ENCODE measurements at regions not wholly inside any gene's neighbourhood (a gene's known extent, or its start where the extent isn't known, plus 50 kb on each side); places are given as distances from the start of the nearest gene placed in this dataset.

DNA sequence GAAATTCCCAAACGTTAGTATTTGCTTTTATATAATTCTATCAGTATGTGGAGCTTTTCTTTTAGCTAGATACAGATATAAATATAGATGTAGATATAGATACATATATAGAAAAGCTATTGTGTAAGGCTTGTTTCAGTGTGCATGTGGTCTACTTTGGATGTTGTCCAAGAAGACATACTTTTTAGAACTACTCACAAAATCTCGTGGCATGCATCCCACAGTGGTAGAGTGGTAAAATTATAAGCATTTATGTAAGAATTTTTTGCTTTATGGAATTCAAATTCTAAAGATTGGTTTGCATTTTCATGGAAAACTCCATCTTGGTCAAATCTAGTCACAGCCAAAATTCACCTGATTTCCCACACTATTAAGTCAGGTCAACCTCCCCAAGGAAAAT lies 880.4 kb downstream of the EFNB2 start:
- DNase-seq (ENCODE audit: extremely low read depth in 1 of 2, low read depth in 1 of 2): no peak

DNA sequence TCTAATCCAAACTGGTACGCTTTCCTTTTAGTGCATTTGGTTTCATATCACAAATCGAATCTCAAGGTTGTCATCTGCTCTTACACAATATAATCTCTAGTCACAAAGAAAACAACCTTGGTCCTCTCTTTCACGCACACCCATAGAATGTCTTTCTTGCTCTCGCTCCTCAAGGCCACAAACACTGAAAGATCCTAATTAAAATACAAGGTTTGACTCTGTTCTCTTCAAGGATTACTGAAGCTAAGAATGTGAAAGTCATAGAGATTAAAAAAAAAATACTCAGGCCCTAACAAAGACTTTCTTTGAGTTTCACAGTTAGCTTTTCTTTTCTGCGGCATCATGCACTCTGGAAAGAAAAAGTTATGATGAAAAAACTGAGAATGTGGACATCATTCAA lies 891.5 kb downstream of the EFNB2 start:
- no peak for DNase-seq (ENCODE audit: extremely low read depth in 1 of 2, low read depth in 1 of 2)

DNA sequence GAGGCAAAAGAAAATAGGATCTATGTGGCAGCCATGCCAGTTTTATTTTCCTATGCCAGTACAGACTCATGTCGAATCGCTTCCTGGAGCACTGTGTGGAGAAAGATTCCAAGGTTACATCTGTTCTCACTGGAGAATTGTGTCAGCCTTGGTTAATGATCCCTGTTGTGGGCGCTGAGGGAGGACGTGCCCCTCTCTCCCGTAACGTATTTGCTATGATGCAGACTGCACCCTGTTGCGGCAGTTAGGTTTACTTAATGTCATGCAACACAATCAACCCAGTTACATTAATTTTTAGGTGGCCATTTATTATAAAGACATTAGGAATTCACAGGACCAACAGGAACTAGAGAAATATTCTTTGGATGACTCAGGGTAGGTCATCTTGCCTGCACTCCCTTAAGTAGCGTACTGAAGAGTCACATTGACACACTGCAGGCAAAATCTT lies 892.9 kb downstream of the EFNB2 start:
- DNase-seq (ENCODE audit: extremely low read depth in 1 of 2, low read depth in 1 of 2): no peak

DNA sequence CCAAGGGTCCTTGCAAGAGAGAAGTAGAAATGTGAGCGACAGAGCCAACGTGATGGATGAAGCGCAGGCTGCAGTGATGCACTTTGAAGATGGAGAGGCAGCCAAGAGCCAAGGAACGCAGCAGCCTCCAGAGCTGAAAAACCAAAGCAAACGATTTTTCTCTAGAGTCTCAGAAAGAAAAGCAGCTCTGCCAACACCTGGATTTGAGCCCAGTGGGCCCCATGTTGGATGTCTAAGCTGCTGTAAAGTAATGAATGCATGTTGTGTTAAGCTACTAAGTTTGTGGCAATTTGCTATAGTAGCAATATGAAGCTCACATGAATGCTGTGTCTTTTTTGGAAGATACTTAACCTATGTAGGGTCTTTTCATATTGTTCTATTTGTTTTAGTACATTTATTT lies 894.3 kb downstream of the EFNB2 start:
- DNase-seq (ENCODE audit: extremely low read depth in 1 of 2, low read depth in 1 of 2): no peak

DNA sequence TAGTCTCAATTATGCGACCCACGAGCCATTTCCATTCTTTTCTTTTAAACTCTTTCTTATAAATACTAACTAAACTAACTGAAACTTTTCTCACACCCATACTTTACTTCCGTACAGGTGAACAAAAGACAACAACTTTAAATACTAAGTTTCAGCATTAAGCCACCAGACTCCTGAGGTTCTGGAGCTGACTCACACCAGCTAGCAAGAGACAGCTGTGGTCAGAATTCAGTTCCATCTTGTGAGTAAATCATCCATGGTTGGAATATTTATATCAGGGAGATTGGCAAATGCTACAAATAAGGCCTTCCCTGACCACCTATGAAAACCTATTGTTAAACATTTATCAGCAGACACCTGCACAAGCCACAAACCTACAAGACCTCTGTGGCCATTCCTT lies 897.0 kb downstream of the EFNB2 start:
- no peak for DNase-seq (ENCODE audit: extremely low read depth in 1 of 2, low read depth in 1 of 2)

DNA sequence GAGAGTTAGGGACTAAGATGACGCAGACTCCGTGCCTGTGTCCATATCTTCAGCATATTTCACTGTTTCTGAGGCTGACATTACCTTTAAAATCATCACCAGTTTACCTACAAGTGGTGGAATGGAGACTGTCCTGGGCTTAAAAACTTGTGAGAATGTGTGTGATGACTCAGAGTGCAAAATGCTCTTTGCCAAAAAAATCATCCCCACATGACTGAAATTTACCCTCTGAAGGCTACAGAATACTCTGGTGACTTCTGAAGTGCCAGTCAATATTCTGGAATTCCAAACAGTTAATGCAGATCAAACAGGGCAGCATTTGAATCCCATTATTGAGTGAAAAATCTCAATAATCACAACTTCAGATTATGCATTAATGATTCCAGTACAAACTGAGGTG lies 901.4 kb downstream of the EFNB2 start:
- no peak for DNase-seq (ENCODE audit: extremely low read depth in 1 of 2, low read depth in 1 of 2)

DNA sequence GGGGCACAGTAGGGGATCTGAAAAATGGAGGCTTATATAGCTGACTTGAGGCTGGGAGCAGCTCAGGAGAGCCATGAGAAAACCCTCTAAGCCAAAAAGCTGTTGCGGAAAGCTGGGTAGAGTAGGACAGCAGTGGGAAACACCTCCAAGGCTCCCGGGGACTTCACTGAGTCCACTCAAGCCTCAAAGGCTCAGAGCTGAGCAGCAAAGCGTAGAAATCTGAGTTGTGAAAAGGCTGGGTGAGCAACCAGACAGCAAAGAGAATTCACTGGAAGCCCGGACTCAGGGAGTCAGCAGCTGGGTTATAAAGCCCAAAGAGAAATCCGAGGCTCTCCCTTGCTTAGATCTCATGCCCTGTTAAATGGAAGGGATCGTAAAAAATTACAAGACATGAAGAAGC lies 905.0 kb downstream of the EFNB2 start:
- DNase-seq (ENCODE audit: extremely low read depth in 1 of 2, low read depth in 1 of 2): no peak

DNA sequence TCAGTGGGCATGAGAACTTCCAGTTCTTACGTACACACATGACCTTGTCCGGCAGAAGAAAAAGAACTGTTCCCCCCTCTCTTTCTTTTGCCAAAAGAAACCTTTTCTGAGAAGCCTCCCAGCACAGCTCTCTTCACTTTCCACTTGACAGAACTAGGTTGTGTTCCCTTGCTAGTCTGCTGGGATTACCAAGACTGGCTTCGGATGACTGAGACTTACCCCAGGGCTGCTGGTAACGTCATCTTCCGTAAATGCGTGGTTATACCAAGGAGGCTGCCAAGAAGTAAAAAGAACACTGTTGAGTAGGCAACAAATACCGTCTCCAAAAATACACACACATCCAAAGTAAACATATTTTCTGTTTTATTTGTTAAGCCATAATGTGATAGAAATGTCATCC lies 908.2 kb downstream of the EFNB2 start:
- no peak for DNase-seq (ENCODE audit: extremely low read depth in 1 of 2, low read depth in 1 of 2)

DNA sequence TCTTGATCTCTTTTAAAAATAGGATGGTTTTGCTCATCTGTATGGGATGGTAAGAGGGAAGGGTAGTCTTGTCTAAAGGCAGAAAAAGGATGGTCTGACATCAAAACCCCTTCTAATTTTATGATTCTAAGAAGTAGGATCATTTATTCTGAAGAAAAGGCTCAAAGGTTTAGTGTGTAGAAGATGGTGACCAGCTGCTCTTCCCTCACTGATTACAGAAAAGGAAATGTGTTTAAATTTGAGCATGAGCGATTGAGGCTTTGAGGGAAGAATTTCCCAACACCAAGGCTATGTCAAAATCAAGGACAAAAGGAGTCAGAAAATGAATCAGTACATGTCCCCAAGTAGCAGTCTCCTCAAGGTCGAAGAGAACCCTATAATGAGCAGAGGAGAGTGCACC lies 909.8 kb downstream of the EFNB2 start:
- DNase-seq (ENCODE audit: extremely low read depth in 1 of 2, low read depth in 1 of 2): no peak

DNA sequence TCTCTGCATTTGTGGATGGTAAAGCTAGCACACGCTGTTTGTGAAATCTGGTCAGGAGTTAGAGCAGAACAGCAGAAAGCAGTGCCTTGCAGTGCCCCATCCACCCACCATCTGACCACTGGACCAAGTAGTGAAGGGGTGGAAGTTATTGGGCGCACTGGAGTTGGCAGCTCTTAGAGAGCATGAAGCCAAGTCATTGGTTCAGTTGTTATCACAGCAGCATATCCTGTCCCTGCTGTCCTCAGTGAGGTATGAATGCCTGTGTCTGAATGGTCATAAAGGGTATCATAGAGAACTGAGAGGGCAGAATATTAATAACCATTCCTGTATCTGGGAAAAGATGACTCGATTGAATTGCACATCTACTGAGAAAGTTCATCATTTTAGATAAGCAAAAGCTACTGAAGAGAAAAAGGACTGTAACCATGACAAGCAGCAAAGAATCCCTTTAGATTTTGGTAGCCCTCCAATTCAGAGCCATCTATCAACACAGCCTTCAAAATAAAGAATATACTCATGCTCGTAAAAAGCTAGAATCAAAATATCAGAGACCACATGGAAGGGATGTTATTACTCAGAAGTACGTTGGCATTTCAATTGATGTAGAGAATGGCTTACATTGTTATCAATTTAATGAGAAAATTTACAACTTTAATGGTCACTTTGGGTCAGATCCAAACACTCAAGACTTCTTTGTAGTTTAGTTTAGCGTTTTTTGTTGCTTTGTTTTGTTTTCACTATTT lies 919.0 kb downstream of the EFNB2 start:
- DNase-seq (ENCODE audit: extremely low read depth in 1 of 2, low read depth in 1 of 2): no peak

DNA sequence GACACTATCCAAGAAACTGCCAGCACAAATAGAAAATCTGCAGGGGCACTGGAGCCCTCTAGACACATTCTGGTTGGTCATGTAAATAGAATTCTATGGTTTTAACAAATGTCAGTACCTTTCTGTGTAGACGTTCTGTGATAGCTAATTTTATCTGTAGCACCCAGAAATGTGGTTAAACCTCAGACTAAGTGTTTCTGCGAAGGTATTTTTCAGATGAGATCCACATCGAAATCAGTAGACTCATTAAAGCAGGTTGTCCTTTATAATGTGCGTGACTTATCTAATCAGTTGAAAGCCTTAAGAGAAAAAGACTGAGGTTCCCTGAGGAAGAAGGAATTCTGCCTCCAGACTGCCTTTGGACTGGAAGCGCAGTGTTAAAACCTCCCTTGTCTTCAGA lies 922.9 kb downstream of the EFNB2 start:
- no peak for DNase-seq (ENCODE audit: extremely low read depth in 1 of 2, low read depth in 1 of 2)

DNA sequence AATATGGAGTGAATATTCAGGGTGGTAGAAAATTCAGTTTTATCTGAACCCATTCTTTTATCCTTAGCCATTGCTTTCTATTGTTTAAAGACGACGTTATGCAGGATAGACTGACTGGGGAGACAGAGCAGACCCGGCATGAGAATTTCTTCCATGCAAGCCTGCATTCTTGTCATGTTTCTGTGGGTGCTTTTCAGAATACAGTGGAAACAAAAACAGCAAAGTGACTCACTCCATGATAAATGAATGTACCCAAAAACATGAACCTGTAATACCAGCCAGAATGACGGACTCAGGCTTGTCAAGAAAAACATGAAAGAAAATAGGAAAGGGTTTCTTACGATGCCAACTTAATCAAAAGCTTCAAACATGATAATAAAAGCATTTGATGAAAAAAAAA lies 924.0 kb downstream of the EFNB2 start:
- no peak for DNase-seq (ENCODE audit: extremely low read depth in 1 of 2, low read depth in 1 of 2)

DNA sequence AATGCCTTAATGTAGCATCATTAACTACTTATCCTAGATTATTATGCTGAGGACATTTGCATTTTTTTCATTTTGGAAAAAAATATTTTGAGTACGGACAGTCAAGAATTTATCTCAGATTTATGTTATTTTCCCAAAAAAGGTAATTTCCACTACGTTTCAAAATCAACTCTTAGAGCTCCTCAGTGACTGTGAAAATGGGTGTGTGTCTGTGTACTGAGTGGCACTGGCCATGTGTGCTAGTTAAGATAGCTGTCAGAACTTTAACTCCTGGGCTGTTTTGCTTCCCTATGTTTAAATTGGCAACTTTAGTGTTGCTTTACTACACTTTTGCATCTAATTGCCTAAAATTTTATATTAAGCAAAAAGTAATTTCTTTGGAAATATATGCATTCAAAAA lies 927.4 kb downstream of the EFNB2 start:
- no peak for DNase-seq (ENCODE audit: extremely low read depth in 1 of 2, low read depth in 1 of 2)

DNA sequence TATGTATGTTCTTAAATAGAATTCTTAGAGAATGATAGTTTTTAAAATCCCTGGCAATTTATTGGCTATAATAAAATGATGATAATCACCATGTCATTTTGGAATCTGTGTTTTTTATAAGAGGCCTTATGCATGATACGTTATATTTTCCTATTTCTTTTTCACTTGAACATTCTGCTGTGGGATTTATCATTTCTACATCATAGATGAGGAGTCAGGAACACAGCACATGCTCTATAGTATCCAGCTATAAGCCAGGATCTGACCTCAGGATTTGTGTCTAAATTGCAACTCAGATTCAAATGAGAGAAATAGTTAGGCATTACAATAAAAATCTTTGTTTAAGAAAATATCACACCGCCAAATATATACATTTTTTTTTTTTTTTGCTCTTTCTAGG lies 928.0 kb downstream of the EFNB2 start:
- no peak for DNase-seq (ENCODE audit: extremely low read depth in 1 of 2, low read depth in 1 of 2)

DNA sequence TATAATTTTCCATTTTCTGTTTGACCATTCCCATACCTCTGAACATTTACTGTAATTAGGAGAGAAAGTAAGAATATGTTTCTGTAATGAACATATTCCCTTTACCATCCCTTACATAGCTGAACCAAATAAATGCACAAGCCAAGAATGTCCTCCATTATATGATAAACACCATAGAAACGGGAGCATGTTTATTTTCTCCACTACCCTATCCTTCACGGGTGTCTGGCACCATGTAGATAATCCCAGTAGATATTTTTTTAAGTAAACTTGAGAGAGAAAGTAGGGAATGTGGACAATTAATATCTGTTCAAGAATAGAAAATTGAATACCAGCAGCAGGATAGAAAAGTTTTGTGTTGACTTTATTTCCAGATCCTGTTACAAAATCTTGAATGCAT lies 928.4 kb downstream of the EFNB2 start:
- DNase-seq (ENCODE audit: extremely low read depth in 1 of 2, low read depth in 1 of 2): no peak

DNA sequence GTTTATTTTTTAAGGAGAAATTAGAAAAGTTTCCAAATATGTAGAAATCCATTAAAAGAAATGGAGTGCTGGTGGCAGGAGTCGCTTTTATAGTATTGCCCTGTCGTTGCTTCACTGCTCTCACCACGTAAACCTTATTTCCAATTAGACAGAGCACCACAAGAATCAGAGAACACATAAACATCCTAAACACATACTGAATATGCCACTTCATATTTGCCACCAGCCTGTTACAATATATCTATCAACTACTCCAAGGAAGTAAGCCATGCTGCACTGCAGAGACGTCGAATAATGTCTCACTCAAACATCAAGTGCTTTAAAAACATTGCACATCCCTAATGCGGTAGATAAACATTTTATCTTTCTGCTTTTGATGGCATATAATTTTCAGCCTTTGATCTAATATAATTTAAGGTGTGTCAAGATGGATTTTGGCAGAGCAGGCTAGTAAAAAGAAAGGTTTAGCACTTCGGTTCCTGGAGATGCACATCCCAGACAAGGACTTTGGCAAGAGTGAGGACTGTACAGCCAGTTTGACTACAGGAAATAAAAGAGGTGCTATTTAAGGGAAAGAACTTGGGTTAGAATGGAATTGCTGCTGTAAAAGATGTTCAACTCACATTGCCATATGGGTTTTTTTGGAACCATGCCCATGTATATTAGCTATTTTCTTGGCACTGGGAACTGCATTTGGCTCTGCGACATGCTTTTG lies 932.3 kb downstream of the EFNB2 start:
- no peak for DNase-seq (ENCODE audit: extremely low read depth in 1 of 2, low read depth in 1 of 2)

DNA sequence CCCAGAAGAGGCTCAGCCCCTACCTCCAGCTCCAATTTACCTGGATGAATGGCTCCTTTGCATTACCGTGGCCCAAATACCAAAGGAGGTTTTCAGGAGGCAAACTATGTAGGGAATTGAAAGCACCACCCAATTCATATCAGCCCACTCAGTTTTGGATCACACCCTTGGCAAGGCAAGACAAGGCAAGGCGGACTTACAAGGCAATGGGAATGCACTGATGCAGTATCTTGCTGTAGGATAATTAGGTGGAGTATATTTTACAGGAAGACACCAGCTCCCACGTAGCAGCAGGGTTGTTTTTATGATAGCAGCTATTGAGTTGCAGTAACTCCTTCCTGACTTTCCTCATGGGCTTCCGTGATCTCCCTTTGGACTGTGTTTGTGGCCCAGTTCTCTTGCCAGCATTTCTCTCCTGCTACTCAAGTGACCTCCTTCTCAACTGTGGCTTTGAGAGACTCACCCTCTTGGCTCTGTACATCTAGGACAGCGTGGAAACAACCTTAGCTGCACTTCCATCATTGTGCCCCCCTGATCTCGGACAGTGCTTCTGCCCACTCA lies 935.9 kb downstream of the EFNB2 start:
- DNase-seq (ENCODE audit: extremely low read depth in 1 of 2, low read depth in 1 of 2): no peak

DNA sequence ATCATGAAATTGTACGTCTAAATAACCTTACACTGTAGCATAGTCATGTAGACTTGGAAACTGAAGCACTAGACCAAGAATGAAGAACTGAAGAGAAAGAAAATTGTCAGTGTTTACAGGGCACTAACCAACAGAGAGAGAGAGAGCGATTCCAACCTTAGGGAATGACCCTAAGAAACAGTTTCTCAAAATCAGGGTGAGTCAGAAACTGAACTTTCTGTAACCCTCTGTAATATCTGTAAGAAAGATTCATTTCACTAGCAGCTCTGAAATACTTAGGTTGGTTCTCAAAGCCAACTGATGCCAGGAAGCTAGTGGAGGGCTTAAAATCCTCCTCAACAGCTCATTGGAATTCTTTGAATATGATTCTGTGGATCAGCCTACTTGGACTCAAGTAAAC lies 936.9 kb downstream of the EFNB2 start:
- no peak for DNase-seq (ENCODE audit: extremely low read depth in 1 of 2, low read depth in 1 of 2)

DNA sequence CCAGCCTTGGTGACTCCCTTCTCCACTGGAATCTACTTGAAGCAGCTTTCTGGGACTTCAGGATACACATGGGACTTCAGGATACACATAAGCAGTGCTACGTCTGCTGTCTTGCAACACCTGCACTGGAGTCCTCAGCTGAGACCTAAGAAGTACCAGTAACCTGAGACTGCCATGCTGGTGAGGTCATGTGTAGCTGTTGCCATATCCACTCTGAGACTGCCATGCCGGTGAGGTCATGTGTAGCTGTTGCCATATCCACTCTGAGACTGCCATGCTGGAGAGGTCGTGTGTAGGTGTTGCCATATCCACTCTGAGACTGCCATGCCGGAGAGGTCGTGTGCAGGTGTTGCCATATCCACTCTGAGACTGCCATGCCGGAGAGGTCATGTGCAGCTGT lies 937.9 kb downstream of the EFNB2 start:
- DNase-seq (ENCODE audit: extremely low read depth in 1 of 2, low read depth in 1 of 2): no peak

DNA sequence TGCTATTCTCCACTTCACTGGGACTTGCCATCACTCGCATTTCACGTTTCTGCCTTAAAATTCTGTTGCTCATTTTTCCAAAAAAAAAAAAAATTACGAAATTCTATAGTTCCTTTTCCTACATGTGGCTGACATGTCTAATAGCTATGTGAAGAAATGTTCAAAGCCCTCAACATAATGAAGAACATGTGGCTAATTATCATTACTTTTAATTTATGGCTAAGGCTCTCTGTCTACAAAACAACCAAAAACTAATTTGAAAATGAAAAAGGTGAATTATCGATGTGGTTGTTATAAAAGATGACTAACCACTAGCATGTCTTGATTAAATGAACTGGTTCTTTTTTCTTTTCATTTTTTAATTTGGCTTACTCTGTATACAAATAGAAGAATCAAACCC lies 940.0 kb downstream of the EFNB2 start:
- DNase-seq (ENCODE audit: extremely low read depth in 1 of 2, low read depth in 1 of 2): no peak

DNA sequence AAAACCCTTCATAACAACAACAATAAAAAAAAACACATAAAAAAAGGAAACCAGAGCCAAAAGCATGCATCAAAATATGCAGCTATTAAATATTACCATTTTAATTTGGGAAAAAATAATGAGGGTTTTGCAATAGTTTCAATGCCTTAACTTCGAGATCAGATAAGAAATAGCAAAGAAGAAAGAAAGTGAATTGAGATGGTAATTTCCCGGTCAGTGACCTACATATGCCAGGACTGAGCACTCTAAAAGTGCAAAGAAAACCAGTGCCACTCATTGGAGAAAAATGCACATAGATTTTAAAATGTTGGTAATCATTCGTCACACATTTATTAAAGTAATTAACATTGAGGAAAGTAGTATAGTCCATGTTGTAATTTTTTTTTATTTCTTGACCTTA lies 944.2 kb downstream of the EFNB2 start:
- DNase-seq (ENCODE audit: extremely low read depth in 1 of 2, low read depth in 1 of 2): no peak

DNA sequence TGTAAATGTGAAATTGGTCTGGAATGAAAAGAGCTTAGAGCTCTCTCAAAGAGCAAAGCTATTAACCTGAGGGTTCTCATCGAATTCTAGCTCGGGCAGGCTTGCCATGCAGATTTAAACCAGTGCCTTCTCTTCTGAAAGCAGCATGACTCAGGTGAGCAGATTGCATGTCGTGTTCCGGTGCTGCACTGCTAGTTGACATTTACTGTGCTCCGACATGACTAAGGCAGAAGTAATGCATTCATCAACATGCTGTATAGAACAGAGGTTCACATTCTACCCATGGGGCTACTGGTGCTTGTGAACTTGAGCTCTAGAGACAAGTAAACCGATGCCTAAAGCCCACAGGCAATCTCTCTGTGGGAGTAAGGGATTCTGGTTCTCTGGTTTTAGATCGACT lies 947.7 kb downstream of the EFNB2 start:
- DNase-seq (ENCODE audit: extremely low read depth in 1 of 2, low read depth in 1 of 2): no peak
